H1 (cell line): ENCODE measurements at regions not wholly inside any gene's neighbourhood (a gene's known extent, or its start where the extent isn't known, plus 50 kb on each side); places are given as distances from the start of the nearest gene placed in this dataset.

Experiments
- CTCF ChIA-PET: fragments of 300-600 bp; sonication (Branson Sonifier 250); formaldehyde crosslinking; loops from one replicate; lab custom pipeline; 2021; ENCODE audit not compliant: partially characterized antibody; lab: Charles Lee
- POLR2A ChIA-PET: fragments of 300-600 bp; sonication (Branson Sonifier 250); formaldehyde crosslinking; loops from one replicate; lab custom pipeline; 2021; ENCODE audit warnings: inconsistent platforms; ENCODE audit not compliant: partially characterized antibody; lab: Charles Lee
- DNase-seq, 2 experiments: peaks; one replicate each; pipeline versions ENCODE4 v3.0.0 to v3.0.0-alpha.2; 2010 to 2022; ENCODE audit warnings: low spot score in 2 of 2, low read depth in 1 of 2, mixed read lengths in 1 of 2
- FAIRE-seq: peaks from 2 replicates; lab custom pipeline; 2011; peaks lifted over from hg19 to GRCh38; lab: Jason Lieb, UNC
- H2AFZ ChIP-seq: 2 replicates; pipeline ENCODE4 v1.8.1; 2012; ENCODE audit warnings: low read length, inconsistent platforms
- H2AK5ac ChIP-seq: 2 replicates; pipeline ENCODE4 v1.6.1; 2013; ENCODE audit warnings: low read depth, low read length
- H2BK120ac ChIP-seq: replicated peaks from 2 replicates; pipeline ENCODE3; 2013; ENCODE audit warnings: low read depth, low read length, inconsistent platforms
- H2BK12ac ChIP-seq: 2 replicates; pipeline ENCODE4 v1.6.1; 2013; ENCODE audit warnings: low read depth, low read length
- H2BK15ac ChIP-seq: 2 replicates; pipeline ENCODE4 v1.6.1; 2013; ENCODE audit warnings: low read length
- H2BK20ac ChIP-seq: 2 replicates; pipeline ENCODE4 v1.6.1; 2013; ENCODE audit warnings: low read length
- H2BK5ac ChIP-seq: 2 replicates; pipeline ENCODE4 v1.6.1; 2013; ENCODE audit warnings: low read depth, low read length
- H3K14ac ChIP-seq: 2 replicates; pipeline ENCODE4 v1.6.1; 2013; ENCODE audit warnings: inconsistent platforms; ENCODE audit not compliant: insufficient read length
- H3K18ac ChIP-seq: 2 replicates; pipeline ENCODE4 v1.6.1; 2013; ENCODE audit warnings: low read length; ENCODE audit errors: extremely low read depth
- H3K23ac ChIP-seq: 2 replicates; pipeline ENCODE4 v1.6.1; 2013; ENCODE audit warnings: inconsistent platforms; ENCODE audit not compliant: insufficient read length
- H3K23me2 ChIP-seq: 2 replicates; pipeline ENCODE4 v1.6.1; 2013; ENCODE audit warnings: low read depth, low read length
- H3K27ac ChIP-seq: 2 replicates; pipeline ENCODE4 v1.6.1; 2011; ENCODE audit warnings: low read depth, low read length, inconsistent platforms
- H3K27me3 ChIP-seq, 4 experiments: replicated peaks in 1 of 4; 1 replicate in 1 of 4; 2 replicates in 3 of 4; pipeline versions ENCODE4 v1.6.1 to v1.8.1; 2011 to 2013; ENCODE audit warnings: low read length in 3 of 4, mild to moderate bottlenecking in 3 of 4, inconsistent platforms in 2 of 4, mixed read lengths in 2 of 4, moderate library complexity in 1 of 4; ENCODE audit not compliant: control insufficient read depth in 3 of 4, insufficient read depth in 3 of 4; ENCODE audit errors: extremely low read depth in 1 of 4
- H3K36me3 ChIP-seq, 4 experiments: 2 replicates each; pipeline versions ENCODE4 v1.6.1 to v1.8.1; 2011 to 2013; ENCODE audit warnings: mild to moderate bottlenecking in 4 of 4, low read length in 3 of 4, moderate library complexity in 2 of 4, control low read depth in 1 of 4, inconsistent platforms in 1 of 4; ENCODE audit not compliant: insufficient read depth in 4 of 4, control insufficient read depth in 2 of 4
- H3K4ac ChIP-seq: replicated peaks from 2 replicates; pipeline ENCODE3; 2013; ENCODE audit warnings: low read length, low read depth, mixed read lengths, inconsistent platforms; ENCODE audit not compliant: insufficient read length
- H3K4me1 ChIP-seq, 4 experiments: replicated peaks in 1 of 4; 1 replicate in 1 of 4; 2 replicates in 3 of 4; pipeline versions ENCODE4 v1.6.1 to v1.8.1; 2011 to 2013; ENCODE audit warnings: low read length in 3 of 4, inconsistent platforms in 2 of 4, mixed read lengths in 1 of 4; ENCODE audit not compliant: insufficient read depth in 4 of 4, control insufficient read depth in 3 of 4
- H3K4me2 ChIP-seq, 2 experiments: 2 replicates each; pipeline versions ENCODE4 v1.6.1 to v1.8.1; 2011 to 2013; ENCODE audit warnings: low read depth in 2 of 2, low read length in 2 of 2, control low read depth in 1 of 2, inconsistent platforms in 1 of 2, mild to moderate bottlenecking in 1 of 2; ENCODE audit not compliant: insufficient read depth in 1 of 2
- H3K4me3 ChIP-seq, 4 experiments: fragments of 200-600, 300-600 bp in 1 of 4; sonication (generic), shearing (Covaris generic), sonication (Bioruptor Twin) in 1 of 4; 2 replicates each; pipeline versions ENCODE4 v1.5.1 to v1.8.1; 2011 to 2016; ENCODE audit warnings: low read length in 4 of 4, low read depth in 3 of 4, control low read depth in 2 of 4, inconsistent platforms in 2 of 4, mild to moderate bottlenecking in 2 of 4, mixed read lengths in 1 of 4, moderate library complexity in 1 of 4; ENCODE audit not compliant: insufficient read depth in 2 of 4; ENCODE audit errors: extremely low read depth in 1 of 4
- H3K56ac ChIP-seq: replicated peaks from 2 replicates; pipeline ENCODE3; 2013; ENCODE audit warnings: low read depth, mild to moderate bottlenecking, mixed read lengths, low read length, inconsistent platforms; ENCODE audit not compliant: insufficient read length
- H3K79me1 ChIP-seq: 2 replicates; pipeline ENCODE4 v1.6.1; 2013; ENCODE audit warnings: low read depth, low read length, control low read depth
- H3K79me2 ChIP-seq, 2 experiments: 2 replicates each; pipeline versions ENCODE4 v1.6.1 to v1.8.1; 2012 to 2013; ENCODE audit warnings: low read length in 2 of 2, mild to moderate bottlenecking in 2 of 2, inconsistent platforms in 1 of 2; ENCODE audit not compliant: insufficient read depth in 2 of 2, control insufficient read depth in 1 of 2
- H3K9ac ChIP-seq, 4 experiments: replicated peaks in 1 of 4; 1 replicate in 1 of 4; 2 replicates in 3 of 4; pipeline versions ENCODE4 v1.6.1 to v1.8.1; 2011 to 2013; ENCODE audit warnings: low read depth in 3 of 4, low read length in 3 of 4, control low read depth in 2 of 4, mild to moderate bottlenecking in 2 of 4, moderate library complexity in 2 of 4, inconsistent platforms in 1 of 4; ENCODE audit errors: extremely low read depth in 1 of 4
- H3K9me3 ChIP-seq, 2 experiments: 2 replicates each; pipeline versions ENCODE4 v1.6.1 to v1.8.1; 2012 to 2013; ENCODE audit warnings: mild to moderate bottlenecking in 2 of 2, moderate library complexity in 2 of 2, control low read depth in 1 of 2, inconsistent platforms in 1 of 2, low read depth in 1 of 2, low read length in 1 of 2, mixed read lengths in 1 of 2; ENCODE audit not compliant: insufficient read depth in 2 of 2
- H4K20me1 ChIP-seq, 2 experiments: replicated peaks in 1 of 2; 2 replicates each; pipeline versions ENCODE3 to v1.8.1; 2011 to 2013; ENCODE audit warnings: inconsistent platforms in 2 of 2, low read length in 2 of 2, mild to moderate bottlenecking in 1 of 2; ENCODE audit not compliant: insufficient read depth in 2 of 2, control insufficient read depth in 1 of 2
- H4K5ac ChIP-seq: 2 replicates; pipeline ENCODE4 v1.6.1; 2013; ENCODE audit warnings: low read length, low read depth, mixed read lengths, inconsistent platforms; ENCODE audit not compliant: insufficient read length
- H4K8ac ChIP-seq: 2 replicates; pipeline ENCODE4 v1.8.0; 2013; ENCODE audit warnings: mild to moderate bottlenecking, moderate library complexity, low read length, inconsistent platforms; ENCODE audit not compliant: insufficient read depth; ENCODE audit errors: extremely low read depth
- H4K91ac ChIP-seq: replicated peaks from 2 replicates; pipeline ENCODE3; 2013; ENCODE audit warnings: low read length, mixed read lengths, inconsistent platforms; ENCODE audit not compliant: insufficient read length
- NRF1 ChIP-seq: IDR thresholded peaks from 2 replicates; pipeline ENCODE4 v1.6.1; 2011; ENCODE audit warnings: mild to moderate bottlenecking, low read depth, low read length, improper control_type of control experiment
- PHF8 ChIP-seq: fragments of 200-600 bp; sonication (generic); conservative IDR thresholded peaks from 2 replicates; pipeline ENCODE4 v1.7.1; 2012; ENCODE audit warnings: low read depth, mild to moderate bottlenecking, inconsistent platforms, low read length, moderate library complexity
- WGBS, 2 experiments: shearing (Covaris generic) in 1 of 2; methylation state at CpG; one replicate each; pipeline versions ENCODE4 v1.1.6 to v1.1.7; 2013 to 2015; ENCODE audit warnings: low lambda C conversion rate in 2 of 2, mixed read lengths in 2 of 2, inconsistent platforms in 1 of 2, low coverage in 1 of 2, missing lambda C conversion rate in 1 of 2; ENCODE audit not compliant: insufficient replicate concordance in 2 of 2, insufficient coverage in 1 of 2, insufficient read length in 1 of 2; ENCODE audit errors: extremely low coverage in 1 of 2, missing lambda C conversion rate in 1 of 2; 5-methylcytosine and 5-hydroxymethylcytosine counted together

- Histone ChIP-seq H3K23ac (no peak overlapping the region), H4K91ac (no peak overlapping the region), H2BK20ac (no peak overlapping the region), H3K9me3 (no peaks in the 10 kb centered on the region), H4K5ac (no peak overlapping the region), H3K79me2 (no peaks in the 10 kb centered on the region), H4K20me1 (no peaks in the 10 kb centered on the region), H3K27ac (no peak overlapping the region), H3K23me2 (no peaks in the 10 kb centered on the region), H3K27me3 (peaks cover 0 to 2% (median 0%) of the 10 kb centered on the region in 4 experiments; a peak in 1 of 7 replicates), H3K9ac (no peak overlapping the region), H3K36me3 (no peaks in the 10 kb centered on the region), H3K79me1 (no peaks in the 10 kb centered on the region), H3K4ac (no peak overlapping the region), H2BK5ac (no peak overlapping the region), H2BK15ac (no peak overlapping the region), H2AK5ac (no peak overlapping the region), H3K4me1 (no peaks in the 10 kb centered on the region; a peak in 2 of 7 replicates), H2BK120ac (no peak overlapping the region), H3K14ac (no peak overlapping the region), H3K56ac (no peak overlapping the region), H4K8ac (no peak overlapping the region), H3K18ac (no peak overlapping the region), H3K4me3 (no peak overlapping the region), H3K4me2 (no peak overlapping the region), H2BK12ac (no peak overlapping the region), H2AFZ (no peak overlapping the region)
- DNase-seq (no peak), FAIRE-seq (no peak)
- WGBS, 2 experiments: 81% methylated on average over 10 of the region's 10 CpGs; no CpG with 5 or more reads in 1 of the 2 experiments
- ChIA-PET POLR2A (no interaction called here), CTCF (interaction anchor here (0.6 kb wide), 1 partner anchor 1295 kb away, joined by 3 read pairs; no protein-coding TSS in a partner anchor)
- no peak for TF ChIP-seq PHF8
- no peak for TF ChIP-seq NRF1
Measured at GRCh38 chr6:167572106-167572505, 247.2 kb downstream of the TTLL2 start.
